ENCODE measurements at regions not wholly inside any gene's neighbourhood (a gene's known extent, or its start where the extent isn't known, plus 50 kb on each side); places are given as distances from the start of the nearest gene placed in this dataset.
A peak's percentile ranks its signal among the peaks of the same experiment; 100 is the strongest.

- H3K4me1 Mint-ChIP-seq: peaks cover 10% of the 10 kb centered on the region
- no peaks in the 10 kb centered on the region for H3K9me3 Mint-ChIP-seq
- H2AFZ ChIP-seq: peak overlapping the region; percentile 97; the same call in 1 of the 2 replicates
- no peaks in the 10 kb centered on the region; the same call in 2 of the 3 replicates for H3K36me3 Mint-ChIP-seq (ENCODE audit: low read depth)
- no peaks in the 10 kb centered on the region for H3K36me3 ChIP-seq (ENCODE audit: insufficient read depth)
- no peaks in the 10 kb centered on the region for H3K27me3 ChIP-seq (ENCODE audit: insufficient read depth)
- H4K20me1 ChIP-seq (replicated peaks; ENCODE audit: insufficient read depth): no peaks in the 10 kb centered on the region
- ATAC-seq: peak; percentile 65
- H3K4me3 Mint-ChIP-seq: peak overlapping the region; percentile 66
- H3K27ac Mint-ChIP-seq: 0 out of 2 replicates have a peak overlapping the region, but pooled peaks have one; percentile 13
- DNase-seq (ENCODE audit: low spot score): peak; percentile 2
- H3K27ac ChIP-seq (ENCODE audit: low read depth): no peak overlapping the region
- peaks cover 6% of the 10 kb centered on the region for H3K4me1 ChIP-seq (ENCODE audit: insufficient read depth)
- no peaks in the 10 kb centered on the region for H3K27me3 Mint-ChIP-seq (ENCODE audit: insufficient read depth, low read depth, poor library complexity)
- H3K79me2 ChIP-seq (replicated peaks; ENCODE audit: insufficient read depth): no peaks in the 10 kb centered on the region
- peak overlapping the region; percentile 67 for H3K4me3 ChIP-seq
- TF ChIP-seq EZH2phosphoT487 (IDR thresholded peaks at IDR 0.05; ENCODE audit: unreplicated experiment): no peak
- no peak for TF ChIP-seq CREB1 (CRISPR knock-in tag; IDR thresholded peaks at IDR 0.05; ENCODE audit: low read depth)
- no peak for TF ChIP-seq REST (IDR thresholded peaks at IDR 0.05; ENCODE audit: unreplicated experiment)
- TF ChIP-seq ETS1 (IDR thresholded peaks at IDR 0.05): no peak
- TF ChIP-seq CTCF (conservative IDR thresholded peaks at IDR 0.05; ENCODE audit: low read depth in 2 of 2): no peak
- no peak for TF ChIP-seq POLR2AphosphoS5 (IDR thresholded peaks at IDR 0.05; ENCODE audit: low read depth)
- TF ChIP-seq ZNF114 (CRISPR knock-in tag; IDR thresholded peaks at IDR 0.05): no peak
- no peak for TF ChIP-seq JUNB (IDR thresholded peaks at IDR 0.05; ENCODE audit: unreplicated experiment)
- no peak for TF ChIP-seq NANOG (IDR thresholded peaks at IDR 0.05; ENCODE audit: borderline replicate concordance)
- no peak for TF ChIP-seq ZNF331 (CRISPR knock-in tag; IDR thresholded peaks at IDR 0.05; ENCODE audit: low read depth)
- no peak for TF ChIP-seq ZNF462 (CRISPR knock-in tag; IDR thresholded peaks at IDR 0.05)
- no peak for TF ChIP-seq STAT1 (IDR thresholded peaks at IDR 0.05; ENCODE audit: unreplicated experiment)
- TF ChIP-seq EZH2 (IDR thresholded peaks at IDR 0.05; ENCODE audit: low read depth, unreplicated experiment): no peak
- no peaks in the 10 kb centered on the region for H3F3A ChIP-seq (replicated peaks; ENCODE audit: low read depth)
- H3K9me2 ChIP-seq (ENCODE audit: insufficient read depth): no peaks in the 10 kb centered on the region
- H3K4me2 ChIP-seq: peak overlapping the region; percentile 83
These were observed 372.9 kb downstream of the NKX6-1 start for GRCh38 chr4:84126061-84126787.

Measured in GM23338 (cell line).